ENCODE measurements at regions not wholly inside any gene's neighbourhood (a gene's known extent, or its start where the extent isn't known, plus 50 kb on each side); places are given as distances from the start of the nearest gene placed in this dataset.
"Not testable (repeated sequence)": the region's sequence is repeated elsewhere in the genome, so short reads cannot be mapped to it uniquely, and the experiment has no call there.

DNA sequence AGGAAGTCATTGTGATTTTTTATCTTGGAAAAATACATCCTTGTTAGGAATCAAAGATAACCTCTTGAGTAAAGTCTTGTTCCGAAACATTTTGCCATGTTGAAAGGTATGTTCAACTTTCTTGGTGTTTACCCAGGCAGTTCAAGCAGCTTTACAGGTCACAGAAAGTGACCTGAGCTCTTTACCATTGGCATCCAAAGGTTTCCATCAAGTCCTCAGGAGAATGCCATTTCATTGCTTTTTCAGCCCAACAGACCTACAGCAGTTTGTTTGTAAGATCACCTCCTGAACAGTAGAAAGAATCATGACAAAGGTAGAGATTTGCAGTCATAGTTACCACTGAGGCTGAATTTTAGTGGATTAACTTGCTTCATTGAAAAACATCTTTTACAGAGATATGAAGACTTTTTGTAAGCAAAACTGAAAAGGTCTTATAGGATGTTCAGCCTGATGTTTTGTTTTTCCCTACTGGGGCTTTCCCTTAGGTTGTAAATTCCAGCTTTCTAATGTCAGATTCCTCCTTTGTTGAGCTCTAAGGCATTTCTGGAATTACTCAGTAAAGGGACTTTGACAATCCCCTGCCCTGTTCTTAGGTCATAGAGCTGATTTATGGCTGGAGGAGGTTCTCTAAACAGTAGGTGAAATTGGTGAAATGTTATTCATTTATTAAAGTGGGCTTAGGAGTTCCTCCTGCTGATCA lies 236.8 kb upstream of the RBMS1 start:
- DNase-seq (ENCODE audit: low read depth), result no peak

DNA sequence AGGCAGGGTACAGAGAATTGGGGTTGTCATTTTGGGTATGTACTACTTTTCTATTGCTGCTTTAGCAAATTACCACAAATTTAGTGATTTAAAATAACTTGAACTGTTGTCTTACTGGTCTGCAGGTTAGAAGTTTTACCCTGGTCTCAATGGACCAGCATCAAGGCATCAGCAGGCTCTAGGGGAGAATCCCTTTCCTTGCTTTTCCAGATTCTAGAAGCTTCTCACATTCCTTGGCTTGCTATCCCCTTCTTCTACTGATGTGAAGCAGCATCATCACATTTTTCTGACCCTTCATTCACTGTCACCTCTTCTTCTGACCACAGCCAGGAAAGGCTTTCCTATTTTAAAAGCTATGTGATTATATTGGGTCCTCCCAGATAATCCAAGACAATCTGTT lies 237.8 kb upstream of the RBMS1 start:
- no peak for DNase-seq (ENCODE audit: low read depth)

- DNase-seq (ENCODE audit: low read depth), result no peak
Measured at GRCh38 chr2:160731856-160732255, 238.2 kb upstream of the RBMS1 start.

DNA sequence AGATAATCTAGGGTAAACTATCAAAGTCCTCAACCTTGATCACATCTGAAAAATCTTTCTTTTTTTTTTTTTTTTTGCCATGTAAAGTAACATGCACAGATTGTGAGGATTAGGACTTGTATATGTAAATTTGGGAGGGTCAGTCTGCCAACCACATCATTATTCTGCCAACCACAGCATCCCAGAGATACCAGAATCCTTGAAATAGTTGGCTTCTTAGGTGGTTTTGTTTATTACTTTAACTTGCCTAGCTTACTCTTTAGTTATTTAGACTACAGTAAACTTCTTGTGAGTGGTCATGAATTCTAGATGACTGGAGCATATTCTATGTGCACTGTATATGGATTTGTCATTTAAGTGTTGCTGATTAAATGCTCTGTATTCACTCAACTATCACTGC lies 242.1 kb upstream of the RBMS1 start:
- DNase-seq (ENCODE audit: low read depth), result no peak

DNA sequence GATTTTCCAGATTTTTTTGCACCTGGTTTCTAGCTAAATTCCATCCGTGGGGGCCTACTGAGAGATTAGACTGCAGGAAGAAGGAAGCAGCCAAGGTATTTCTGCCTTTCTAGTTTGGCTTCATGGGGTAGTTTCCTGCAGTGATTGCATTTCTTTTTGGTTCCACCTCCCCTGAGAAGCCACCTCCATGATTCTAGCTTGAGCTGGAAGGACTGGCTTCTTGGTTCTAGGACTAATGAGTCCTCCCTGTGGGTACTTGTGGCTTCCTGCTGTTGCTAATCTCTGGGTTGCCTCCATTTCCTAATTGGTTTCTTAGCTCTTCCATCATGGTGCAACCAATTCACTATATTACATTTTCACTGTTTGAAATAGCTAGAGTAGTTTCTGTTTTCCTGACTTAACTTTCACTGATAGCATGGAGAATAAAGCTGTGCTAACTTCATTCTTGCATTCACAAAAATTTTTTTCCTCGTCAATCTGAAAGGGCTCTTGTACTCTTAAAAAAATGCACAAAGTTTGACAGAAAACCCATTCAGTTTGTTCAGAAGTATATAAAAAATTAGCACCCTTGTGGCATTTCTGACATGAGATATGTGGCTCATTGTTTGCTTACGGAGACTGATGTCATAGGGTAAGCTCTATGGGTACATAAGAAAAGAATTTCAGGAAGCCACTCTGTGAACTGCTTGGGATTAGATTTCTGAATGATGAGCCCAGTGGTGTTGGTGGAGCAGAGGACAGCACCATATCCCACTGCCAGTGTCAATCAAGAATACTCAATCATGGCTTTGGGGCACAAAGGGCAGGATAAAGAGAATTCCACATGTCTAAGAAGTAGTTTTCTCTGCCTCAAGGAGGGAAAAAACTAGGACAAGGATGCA lies 242.8 kb upstream of the RBMS1 start:
- DNase-seq (ENCODE audit: low read depth), result no peak

DNA sequence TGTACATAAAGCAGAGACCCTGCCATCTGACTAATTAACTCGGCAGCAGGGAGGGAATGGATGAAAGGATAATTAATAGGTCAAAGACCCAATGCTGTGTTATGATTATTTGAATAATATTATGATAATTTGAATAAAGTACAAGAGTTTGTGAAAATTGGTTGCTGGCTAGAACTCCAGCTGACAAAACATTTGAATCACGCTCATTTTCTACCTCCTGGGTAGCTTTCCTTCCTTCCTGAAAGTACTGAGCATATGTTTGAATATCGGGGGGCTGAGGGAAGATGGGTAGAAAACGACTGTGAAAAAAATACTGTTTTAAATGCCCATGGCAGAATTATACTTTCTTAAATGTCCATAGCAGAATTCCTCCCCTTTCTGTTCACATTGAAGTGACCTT lies 243.6 kb upstream of the RBMS1 start:
- DNase-seq (ENCODE audit: low read depth), result no peak

GRCh38 chr2:160741271-160741670 lies 247.7 kb upstream of the RBMS1 start:
- no peak for DNase-seq (ENCODE audit: low read depth)

DNA sequence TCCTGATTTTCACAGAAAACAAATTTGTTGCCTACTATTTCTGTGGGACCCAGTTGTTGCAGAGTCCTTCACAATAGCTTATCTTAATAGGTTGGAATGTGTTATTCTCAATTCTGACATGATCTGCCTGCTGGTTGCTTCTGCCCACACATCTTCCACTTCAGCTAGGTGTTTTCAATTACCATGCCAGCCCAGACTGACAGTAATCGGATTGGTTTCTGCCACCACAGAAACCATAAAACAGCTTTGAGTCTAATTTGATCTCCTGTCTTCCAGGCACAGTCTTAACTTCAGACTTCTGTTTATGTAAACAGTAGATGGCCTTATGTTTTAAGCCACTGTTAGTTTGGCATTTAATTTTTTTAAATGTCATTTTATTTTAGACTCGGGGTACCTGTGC lies 248.2 kb upstream of the RBMS1 start:
- no peak for DNase-seq (ENCODE audit: low read depth)

DNA sequence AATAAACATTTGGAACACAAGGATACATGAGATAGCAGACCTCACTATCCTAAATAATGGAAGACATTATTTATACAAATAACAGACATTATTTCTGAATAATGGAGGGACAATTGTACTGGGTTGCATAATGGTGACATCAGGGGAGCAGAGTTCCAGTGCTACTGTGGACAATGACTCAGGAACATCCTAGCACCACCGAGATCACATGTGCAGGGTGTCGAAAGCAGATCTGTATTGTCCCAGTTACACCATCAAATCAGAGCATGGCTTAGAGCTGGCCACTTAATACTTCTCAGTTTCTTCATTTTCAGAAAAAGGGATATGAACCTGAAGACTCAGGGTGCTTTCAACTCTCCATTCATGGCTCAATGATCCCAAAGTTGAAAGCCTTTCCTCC lies 249.1 kb upstream of the RBMS1 start:
- no peak for DNase-seq (ENCODE audit: low read depth)

- no peak for DNase-seq (ENCODE audit: low read depth)
Measured at GRCh38 chr2:160747501-160748170, 254.0 kb upstream of the RBMS1 start.

GRCh38 chr2:160751021-160751420 lies 257.4 kb upstream of the RBMS1 start:
- DNase-seq (ENCODE audit: low read depth), result no peak

GRCh38 chr2:160752475-160753330 lies 259.1 kb upstream of the RBMS1 start:
- no peak for DNase-seq (ENCODE audit: low read depth)

GRCh38 chr2:160753331-160753654 lies 259.7 kb upstream of the RBMS1 start:
- DNase-seq (ENCODE audit: low read depth), result no peak

- DNase-seq (ENCODE audit: low read depth), result no peak
Measured at GRCh38 chr2:160753960-160754359, 260.4 kb upstream of the RBMS1 start.

DNA sequence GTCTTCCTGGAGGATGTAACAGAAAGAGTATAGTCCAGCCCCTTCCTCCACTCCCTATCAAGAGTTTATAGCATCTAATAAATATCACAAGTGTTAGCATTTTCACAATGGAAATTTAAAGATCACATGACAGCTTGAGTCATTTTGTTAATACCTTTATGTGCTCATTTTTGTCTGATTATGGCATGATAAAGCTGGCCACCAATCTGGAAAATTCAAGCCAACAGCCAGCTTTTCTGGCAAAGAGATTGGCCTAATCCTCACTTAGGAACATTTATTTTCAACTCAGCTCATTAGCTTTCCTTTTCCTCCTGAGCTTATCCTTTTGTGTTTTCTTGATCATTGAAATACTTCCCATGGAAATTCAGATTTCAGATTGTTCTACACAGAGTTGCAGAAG lies 262.9 kb upstream of the RBMS1 start:
- no peak for DNase-seq (ENCODE audit: low read depth)

DNA sequence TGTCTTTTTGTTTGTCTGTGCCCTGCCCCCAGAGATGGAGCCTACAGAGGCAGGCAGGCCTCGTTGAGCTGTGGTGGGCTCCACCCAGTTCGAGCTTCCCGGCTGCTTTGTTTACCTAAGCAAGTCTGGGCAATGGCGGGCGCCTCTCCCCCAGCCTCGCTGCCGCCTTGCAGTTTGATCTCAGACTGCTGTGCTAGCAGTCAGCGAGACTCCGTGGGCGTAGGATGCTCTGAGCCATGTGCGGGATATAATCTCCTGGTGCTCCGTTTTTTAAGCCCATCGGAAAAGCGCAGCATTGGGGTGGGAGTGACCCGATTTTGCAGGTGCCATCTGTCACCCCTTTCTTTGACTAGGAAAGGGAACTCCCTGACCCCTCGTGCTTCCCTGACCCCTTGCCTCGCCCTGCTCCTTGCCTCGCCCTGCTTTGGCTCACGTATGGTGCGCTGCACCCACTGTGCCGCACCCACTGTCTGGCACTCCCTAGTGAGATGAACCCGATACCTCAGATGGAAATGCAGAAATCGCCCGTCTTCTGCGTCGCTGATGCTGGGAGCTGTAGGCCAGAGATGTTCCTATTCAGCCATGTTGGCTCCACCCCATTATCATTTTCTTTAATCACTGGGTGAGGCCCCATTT lies 269.0 kb upstream of the RBMS1 start:
- DNase-seq (ENCODE audit: low read depth), result not testable (repeated sequence)

GRCh38 chr2:160783474-160783873 lies 289.9 kb upstream of the RBMS1 start:
- no peak for DNase-seq (ENCODE audit: low read depth)

DNA sequence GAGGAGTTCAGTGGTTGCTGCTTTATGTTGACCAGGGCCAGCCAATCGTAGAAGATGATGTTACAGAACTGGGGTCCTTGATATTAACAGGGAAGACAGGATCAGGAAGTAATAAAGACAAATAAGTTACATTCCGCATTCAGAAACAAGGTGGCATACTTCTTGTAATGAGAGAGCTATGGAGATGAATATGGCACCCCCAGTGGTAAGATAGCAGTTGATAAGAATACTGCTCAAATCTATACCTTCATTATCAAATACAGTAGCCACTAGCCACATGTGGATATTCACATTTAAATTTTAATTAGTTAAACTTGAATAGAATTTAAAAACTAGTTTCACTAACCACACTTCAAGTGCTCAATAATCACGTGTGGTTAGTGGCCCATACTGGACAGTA lies 290.4 kb upstream of the RBMS1 start:
- DNase-seq (ENCODE audit: low read depth), result no peak

DNA sequence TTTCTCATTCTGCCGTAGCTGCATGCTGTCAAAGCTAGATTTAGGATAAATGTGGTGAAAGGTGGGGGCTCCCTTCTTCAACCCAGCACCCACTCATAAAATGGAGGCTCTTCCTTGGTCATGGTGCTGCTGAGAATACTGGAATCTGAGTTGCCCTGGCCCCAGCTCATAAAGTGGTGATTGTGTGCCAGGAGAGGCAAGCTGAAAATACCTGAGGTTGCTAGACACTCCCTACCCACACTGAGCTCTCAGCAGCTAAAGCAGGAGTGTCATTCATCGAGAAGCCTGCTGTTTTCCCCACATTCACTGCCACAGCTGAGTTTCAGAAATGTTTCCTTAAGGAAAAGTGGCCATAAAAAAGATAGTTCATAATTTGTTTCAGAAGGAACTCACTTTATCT lies 297.1 kb upstream of the RBMS1 start:
- no peak for DNase-seq (ENCODE audit: low read depth)

DNA sequence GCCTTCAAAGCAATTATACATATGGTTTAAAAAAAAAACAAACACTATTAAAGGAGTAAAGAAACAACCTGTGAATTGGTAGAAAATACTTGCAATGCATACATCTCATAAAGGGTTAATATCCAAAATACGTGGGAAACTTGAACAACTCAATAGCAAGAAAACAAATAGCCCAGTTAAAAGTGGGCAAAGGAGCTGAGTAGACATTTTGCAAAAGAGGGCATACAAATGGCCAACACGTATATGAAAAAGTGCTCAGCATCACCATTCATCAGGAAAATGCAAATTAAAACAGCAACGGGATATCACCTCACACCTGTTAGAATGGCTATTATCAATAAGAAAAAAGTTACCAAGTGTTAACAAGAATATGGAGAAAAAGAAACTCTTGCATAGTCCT lies 298.3 kb upstream of the RBMS1 start:
- no peak for DNase-seq (ENCODE audit: low read depth)

- no peak for DNase-seq (ENCODE audit: low read depth)
Measured at GRCh38 chr2:160792837-160793236, 299.2 kb upstream of the RBMS1 start.

DNA sequence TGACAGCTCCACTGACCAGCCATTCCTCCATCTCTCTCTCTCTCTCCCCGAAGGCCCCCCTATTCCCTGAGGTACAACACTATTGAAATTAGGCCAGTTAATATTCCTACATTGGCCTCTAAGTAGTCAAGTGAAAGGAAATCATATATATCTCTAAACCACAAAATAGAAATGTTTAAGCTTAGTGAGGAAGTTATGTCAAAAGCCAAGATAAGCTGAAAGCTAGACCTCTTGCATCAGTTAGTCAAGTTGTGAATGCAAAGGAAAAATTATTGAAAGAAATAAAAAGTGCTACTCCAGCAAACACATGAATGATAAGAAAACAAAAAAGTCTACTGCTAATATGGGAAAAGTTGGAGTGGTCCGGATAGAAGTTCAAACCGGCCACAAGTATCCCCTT lies 301.3 kb upstream of the RBMS1 start:
- DNase-seq (ENCODE audit: low read depth), result no peak
